Adrenal gland (tissue), 9 donors: ENCODE measurements at regions not wholly inside any gene's neighbourhood (a gene's known extent, or its start where the extent isn't known, plus 50 kb on each side); places are given as distances from the start of the nearest gene placed in this dataset.
A peak's percentile ranks its signal among the peaks of the same experiment; 100 is the strongest.

ENCODE experiments used
- DNase-seq, 7 donors: peaks; one replicate each; pipeline ENCODE4 v3.0.0-alpha.2; 2019 to 2020
- H3K27ac ChIP-seq, 5 donors: fragments of 200-600 bp; sonication (generic) in 4 of 5; 1 replicate in 3 of 5; 2 replicates in 2 of 5; pipeline versions ENCODE4 v1.5.1 to v1.8.0; 2016 to 2020; ENCODE audit warnings: mild to moderate bottlenecking in 1 of 5
- H3K27me3 ChIP-seq: fragments of 200-600 bp; 2 replicates; pipeline ENCODE4 v1.8.0; 2021
- H3K36me3 ChIP-seq, 2 donors: fragments of 200-600 bp; replicated peaks in 1 of 2; 1 replicate in 1 of 2; 2 replicates in 1 of 2; pipeline versions ENCODE4 v1.5.1 to v1.8.0; 2018 to 2022
- H3K4me1 ChIP-seq, 2 donors: fragments of 200-600 bp; replicated peaks in 1 of 2; 1 replicate in 1 of 2; 2 replicates in 1 of 2; pipeline versions ENCODE4 v1.5.1 to v1.8.0; 2018 to 2021
- H3K4me3 ChIP-seq, 4 donors: fragments of 200-600 bp; sonication (generic) in 3 of 4; one replicate each; pipeline ENCODE4 v1.5.1; 2016 to 2018
- H3K9me3 ChIP-seq, 3 donors: fragments of 200-600 bp; sonication (generic) in 1 of 3; replicated peaks in 1 of 3; 1 replicate in 2 of 3; 2 replicates in 1 of 3; pipeline versions ENCODE4 v1.5.1 to v1.8.0; 2016 to 2021
- POLR2A ChIP-seq, 2 donors: fragments of 450-650 bp; IDR thresholded peaks; one replicate each; pipeline ENCODE4 v1.6.1; 2017; ENCODE audit warnings: antibody characterized with exemption in 2 of 2, mild to moderate bottlenecking in 2 of 2, moderate library complexity in 1 of 2
- WGBS, 4 donors: extraction: QIAGEN DNeasy Blood & Tissue Kit in 2 of 4; methylation state at CpG; one replicate each; pipeline versions ENCODE4 v1.1.5 to v1.1.7; 2013 to 2017; 5-methylcytosine and 5-hydroxymethylcytosine counted together
- intact Hi-C, 2 donors: fragments of 100-400 bp; cut with DNase I; formaldehyde crosslinking; loops; one replicate each; pipeline versions ENCODE4 v1.14.1 to v1.15.0; 2022 to 2023
- TF ChIP-seq, protein P1 (sequence below), 6 experiments: fragments of 450-650 bp in 4 of 6; fragments of 200-600 bp in 2 of 6; sonication (generic) in 1 of 6; IDR thresholded peaks; 1 replicate in 5 of 6; 2 replicates in 1 of 6; pipeline versions ENCODE4 v1.5.1 to v1.8.0; 2016 to 2021; ENCODE audit warnings: antibody characterized with exemption in 6 of 6, mild to moderate bottlenecking in 2 of 6, moderate library complexity in 1 of 6
- donor health status: healthy with polysubstance abuse.
- donor health status: Bipolar disorder and iron deficiency.
- donor health status: DM: yes; HTN: yes; CAD: no.
- donor health status: DM: no; HTN: no; CAD: no.
- donor health status: DM: no; HTN: no; CAD: no.

DNA sequence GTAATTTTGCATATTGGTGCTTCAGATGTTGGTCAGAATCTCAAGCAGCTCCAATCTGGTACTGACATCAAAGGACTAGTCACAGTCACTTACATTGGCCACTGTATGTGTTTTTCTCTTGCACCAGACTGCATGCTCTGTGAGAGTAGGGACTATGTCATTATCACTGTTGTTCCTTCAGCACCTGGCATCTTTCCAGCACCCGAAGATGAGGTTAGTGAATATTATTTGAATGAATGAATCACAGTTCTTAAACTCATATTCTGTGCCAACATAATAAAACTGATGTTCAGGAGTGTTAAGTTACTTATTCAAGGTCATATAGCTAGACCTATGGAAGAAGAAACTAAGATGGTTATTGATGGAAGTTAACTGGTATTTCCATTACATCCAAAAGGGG, 204.5 kb upstream of the TBX3 start:
- H3K4me1 ChIP-seq, result no peaks in the 10 kb centered on the region
- H3K9me3 ChIP-seq, result no peaks in the 10 kb centered on the region
- no peak for TF ChIP-seq POLR2A (IDR thresholded peaks at IDR 0.05)
- TF ChIP-seq, protein P1, sequence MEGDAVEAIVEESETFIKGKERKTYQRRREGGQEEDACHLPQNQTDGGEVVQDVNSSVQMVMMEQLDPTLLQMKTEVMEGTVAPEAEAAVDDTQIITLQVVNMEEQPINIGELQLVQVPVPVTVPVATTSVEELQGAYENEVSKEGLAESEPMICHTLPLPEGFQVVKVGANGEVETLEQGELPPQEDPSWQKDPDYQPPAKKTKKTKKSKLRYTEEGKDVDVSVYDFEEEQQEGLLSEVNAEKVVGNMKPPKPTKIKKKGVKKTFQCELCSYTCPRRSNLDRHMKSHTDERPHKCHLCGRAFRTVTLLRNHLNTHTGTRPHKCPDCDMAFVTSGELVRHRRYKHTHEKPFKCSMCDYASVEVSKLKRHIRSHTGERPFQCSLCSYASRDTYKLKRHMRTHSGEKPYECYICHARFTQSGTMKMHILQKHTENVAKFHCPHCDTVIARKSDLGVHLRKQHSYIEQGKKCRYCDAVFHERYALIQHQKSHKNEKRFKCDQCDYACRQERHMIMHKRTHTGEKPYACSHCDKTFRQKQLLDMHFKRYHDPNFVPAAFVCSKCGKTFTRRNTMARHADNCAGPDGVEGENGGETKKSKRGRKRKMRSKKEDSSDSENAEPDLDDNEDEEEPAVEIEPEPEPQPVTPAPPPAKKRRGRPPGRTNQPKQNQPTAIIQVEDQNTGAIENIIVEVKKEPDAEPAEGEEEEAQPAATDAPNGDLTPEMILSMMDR (IDR thresholded peaks at IDR 0.05), result no peak
- intact Hi-C loops, result no loop called here
- peak in 5 of 7 donors; percentile 21 to 62 (median 41) for DNase-seq
- 7 to 24% (median 14%) methylated on average over 1 of the region's 1 CpG for WGBS, 4 donors
- H3K4me3 ChIP-seq, result no peak overlapping the region
- no peak overlapping the region for H3K27ac ChIP-seq
- no peaks in the 10 kb centered on the region for H3K36me3 ChIP-seq
- no peaks in the 10 kb centered on the region for H3K27me3 ChIP-seq

DNA sequence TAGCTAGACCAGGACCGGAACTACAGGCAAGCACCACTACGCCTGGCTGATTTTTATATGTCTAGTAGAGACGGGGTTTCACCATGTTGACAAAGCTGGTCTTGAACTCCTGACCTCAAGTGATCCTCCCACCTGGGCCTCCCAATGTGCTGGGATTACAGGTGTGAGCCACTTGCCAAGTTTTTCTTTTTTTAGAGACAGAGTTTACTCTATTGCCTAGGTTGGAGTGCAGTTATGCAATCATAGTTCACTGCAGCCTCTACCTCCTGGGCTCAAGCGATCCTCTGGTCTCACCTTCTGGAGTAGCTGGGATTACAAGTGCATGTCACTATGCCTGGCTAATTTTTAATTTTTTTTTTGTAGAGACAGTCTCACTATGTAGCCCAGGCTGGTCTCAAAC, 201.5 kb upstream of the TBX3 start:
- Histone ChIP-seq H3K4me1 (no peaks in the 10 kb centered on the region), H3K27ac (no peak overlapping the region), H3K4me3 (no peak overlapping the region), H3K9me3 (no peaks in the 10 kb centered on the region), H3K27me3 (no peaks in the 10 kb centered on the region), H3K36me3 (no peaks in the 10 kb centered on the region)
- WGBS, 4 donors, result 95 to 97% (median 97%) methylated on average over 4 of the region's 4 CpGs
- DNase-seq, result no peak
- intact Hi-C loops, result no loop called here
- TF ChIP-seq, protein P1 (IDR thresholded peaks at IDR 0.05), result no peak
- TF ChIP-seq POLR2A (IDR thresholded peaks at IDR 0.05), result no peak

DNA sequence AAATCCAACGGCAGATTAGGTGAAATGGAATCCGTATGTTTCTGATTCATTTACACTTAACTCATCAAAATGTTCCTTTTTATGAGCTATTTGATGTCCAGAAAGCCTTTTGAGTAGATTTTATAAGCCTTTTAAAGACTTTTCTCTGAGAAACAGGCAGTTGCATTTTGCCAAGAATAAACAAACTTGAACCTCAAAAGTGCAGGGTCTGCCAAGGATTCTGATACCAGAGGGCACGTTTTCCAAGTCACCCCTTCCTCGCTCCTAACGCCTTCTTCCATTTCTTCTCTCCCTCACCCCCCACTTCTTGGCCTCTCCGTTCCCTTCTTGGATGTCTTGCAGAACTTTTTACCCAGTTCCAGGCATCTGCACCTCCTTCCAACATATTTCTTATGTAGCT, 200.6 kb upstream of the TBX3 start:
- no peaks in the 10 kb centered on the region for H3K9me3 ChIP-seq
- intact Hi-C loops, result no loop called here
- no peak for DNase-seq
- H3K27ac ChIP-seq, result no peak overlapping the region
- no peak overlapping the region for H3K4me3 ChIP-seq
- H3K27me3 ChIP-seq, result no peaks in the 10 kb centered on the region
- H3K36me3 ChIP-seq, result no peaks in the 10 kb centered on the region
- TF ChIP-seq, protein P1 (IDR thresholded peaks at IDR 0.05), result no peak
- TF ChIP-seq POLR2A (IDR thresholded peaks at IDR 0.05), result no peak
- WGBS, 4 donors, result 75 to 87% (median 79%) methylated on average over 6 of the region's 6 CpGs
- no peaks in the 10 kb centered on the region for H3K4me1 ChIP-seq

DNA sequence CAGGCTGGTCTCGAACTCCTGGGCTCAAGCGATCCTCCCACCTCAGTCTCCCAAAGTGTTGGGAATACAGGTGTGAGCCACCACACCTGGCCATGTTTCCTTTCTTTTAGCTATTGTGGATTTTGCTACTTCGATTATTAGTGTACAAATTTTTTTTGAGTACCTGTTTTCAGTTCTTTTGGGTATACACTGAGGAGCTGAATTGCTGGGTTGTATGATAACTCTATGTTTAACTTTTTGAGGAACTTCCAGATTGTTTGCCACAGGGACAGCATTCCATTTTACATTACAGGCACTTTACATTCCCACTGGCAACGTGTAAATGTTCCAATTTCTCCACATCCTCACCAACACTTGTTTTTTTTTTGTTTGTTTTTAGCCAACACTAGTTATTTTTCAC, 198.1 kb upstream of the TBX3 start:
- no peaks in the 10 kb centered on the region for H3K36me3 ChIP-seq
- WGBS, 4 donors, result 93 to 99% (median 93%) methylated on average over 4 of the region's 4 CpGs
- no peak overlapping the region for H3K4me3 ChIP-seq
- H3K27me3 ChIP-seq, result no peaks in the 10 kb centered on the region
- no peak for DNase-seq
- H3K9me3 ChIP-seq, result no peaks in the 10 kb centered on the region
- TF ChIP-seq POLR2A (IDR thresholded peaks at IDR 0.05), result no peak
- TF ChIP-seq, protein P1 (IDR thresholded peaks at IDR 0.05), result no peak
- no peak overlapping the region for H3K27ac ChIP-seq
- peaks cover 0 to 1% of the 10 kb centered on the region in 2 donors for H3K4me1 ChIP-seq
- intact Hi-C loops, result no loop called here
